ENCODE measurements at regions not wholly inside any gene's neighbourhood (a gene's known extent, or its start where the extent isn't known, plus 50 kb on each side); places are given as distances from the start of the nearest gene placed in this dataset.
"Not testable (repeated sequence)": the region's sequence is repeated elsewhere in the genome, so short reads cannot be mapped to it uniquely, and the experiment has no call there.

DNA sequence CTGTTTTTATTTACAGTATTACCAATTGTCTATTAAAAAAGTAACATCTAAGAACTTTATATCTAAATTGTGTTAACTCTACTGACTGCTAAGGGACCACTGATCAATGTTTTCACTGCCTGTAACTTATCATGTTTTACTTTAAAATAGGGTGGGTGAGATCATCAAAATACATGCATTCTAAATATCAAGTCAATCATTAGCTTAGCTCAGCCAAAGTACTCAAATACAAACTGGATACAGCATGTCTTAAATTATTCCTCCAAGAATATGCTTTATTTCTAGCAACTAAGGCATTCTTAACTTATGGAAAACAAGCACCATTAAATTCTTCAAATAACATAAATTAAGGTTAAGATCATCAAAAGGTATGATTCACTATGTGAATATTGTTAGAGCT is 638.7 kb upstream of the RGS18 start:
- DNase-seq, result no peak

DNA sequence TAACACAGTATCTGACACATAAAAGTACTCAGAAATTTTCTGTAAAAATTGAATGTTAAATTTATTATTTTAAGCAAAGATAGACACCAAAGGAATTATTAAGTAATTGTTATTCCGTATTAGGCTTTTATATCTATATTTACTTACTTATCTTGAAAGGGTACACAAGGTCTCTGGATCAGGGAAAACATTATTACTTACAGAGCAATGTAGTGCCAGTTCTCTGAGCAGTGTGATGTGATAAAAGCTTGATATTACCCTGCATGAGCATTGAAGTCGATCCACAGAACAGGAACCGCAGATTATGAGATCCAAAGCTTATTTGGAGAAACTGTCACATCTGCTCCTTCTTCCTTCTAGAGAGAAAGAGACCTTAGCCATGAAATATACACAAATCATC is 637.9 kb upstream of the RGS18 start:
- no peak for DNase-seq

DNA sequence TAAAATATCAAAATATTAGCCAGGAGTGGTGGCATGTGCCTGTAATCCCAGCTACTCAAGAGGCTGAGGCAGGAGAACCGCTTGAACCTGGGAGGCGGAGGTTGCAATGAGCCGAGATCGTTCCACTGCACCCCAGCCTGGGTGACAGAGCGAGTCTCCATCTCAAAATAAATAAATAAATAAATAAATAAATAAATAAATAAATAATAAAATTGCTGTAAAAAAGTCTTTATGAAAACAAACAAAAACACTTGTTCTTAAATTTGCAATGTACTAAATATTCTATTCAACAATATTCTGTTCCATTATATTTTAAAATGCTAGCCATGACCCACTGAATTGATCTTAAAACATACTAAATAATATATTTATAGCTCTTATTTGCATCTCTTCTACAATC is 632.3 kb upstream of the RGS18 start:
- DNase-seq, result not testable (repeated sequence)

DNA sequence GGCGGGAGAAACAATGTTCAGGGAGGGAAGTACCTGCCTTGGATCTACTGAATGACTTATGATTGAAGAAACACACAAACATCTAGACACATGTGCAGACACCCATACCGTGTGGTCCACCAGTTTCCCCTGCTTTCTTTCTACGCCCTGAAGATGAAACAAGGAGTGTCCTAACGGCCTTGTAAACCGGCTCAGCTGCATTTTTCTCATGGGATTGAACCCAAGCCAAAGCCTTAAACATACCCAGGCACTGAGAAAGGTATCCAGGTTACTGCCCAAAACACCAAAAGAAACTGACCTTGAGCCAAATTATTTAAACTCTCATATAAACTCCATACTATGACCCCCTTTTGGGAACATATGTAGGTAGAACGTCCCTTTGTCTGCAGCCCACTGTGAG is 630.0 kb upstream of the RGS18 start:
- DNase-seq, result no peak

DNA sequence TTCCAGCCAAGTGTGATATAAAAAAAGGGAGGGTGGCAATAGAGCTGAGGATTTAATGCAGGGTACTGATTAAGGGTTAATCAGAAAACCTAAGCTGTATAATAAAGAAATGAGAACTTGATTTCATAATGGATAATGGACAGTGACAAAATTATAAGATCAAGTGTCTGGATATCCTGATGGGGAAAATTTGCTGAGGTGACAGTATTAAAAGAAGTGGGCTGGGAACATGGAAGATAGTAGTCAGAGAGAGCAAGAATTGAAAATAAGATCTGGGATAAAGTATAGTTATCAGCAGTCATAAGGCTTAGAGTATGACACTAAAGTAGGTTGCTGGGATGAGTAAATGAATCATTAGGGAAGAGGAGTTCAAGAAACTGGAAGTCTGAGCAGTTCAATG is 627.3 kb upstream of the RGS18 start:
- DNase-seq, result no peak

DNA sequence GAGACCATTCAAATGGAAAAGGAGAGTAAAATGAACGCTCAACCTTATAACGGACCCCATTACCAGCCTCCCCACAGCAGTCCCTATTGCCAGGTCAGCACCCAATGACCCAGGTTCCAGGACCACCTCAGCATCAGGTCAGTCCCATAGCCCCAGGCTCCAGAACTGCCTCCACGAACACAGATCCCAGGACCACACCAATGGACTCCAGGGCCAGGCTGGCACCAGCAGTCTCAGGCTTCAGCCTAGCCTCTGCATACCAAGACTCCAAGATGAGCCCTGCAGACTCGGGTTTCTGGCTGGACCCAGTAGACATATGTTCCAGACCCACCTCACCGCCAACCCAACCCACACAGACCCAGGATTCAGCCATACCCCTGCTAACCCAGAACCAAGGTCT is 625.0 kb upstream of the RGS18 start:
- no peak for DNase-seq

DNA sequence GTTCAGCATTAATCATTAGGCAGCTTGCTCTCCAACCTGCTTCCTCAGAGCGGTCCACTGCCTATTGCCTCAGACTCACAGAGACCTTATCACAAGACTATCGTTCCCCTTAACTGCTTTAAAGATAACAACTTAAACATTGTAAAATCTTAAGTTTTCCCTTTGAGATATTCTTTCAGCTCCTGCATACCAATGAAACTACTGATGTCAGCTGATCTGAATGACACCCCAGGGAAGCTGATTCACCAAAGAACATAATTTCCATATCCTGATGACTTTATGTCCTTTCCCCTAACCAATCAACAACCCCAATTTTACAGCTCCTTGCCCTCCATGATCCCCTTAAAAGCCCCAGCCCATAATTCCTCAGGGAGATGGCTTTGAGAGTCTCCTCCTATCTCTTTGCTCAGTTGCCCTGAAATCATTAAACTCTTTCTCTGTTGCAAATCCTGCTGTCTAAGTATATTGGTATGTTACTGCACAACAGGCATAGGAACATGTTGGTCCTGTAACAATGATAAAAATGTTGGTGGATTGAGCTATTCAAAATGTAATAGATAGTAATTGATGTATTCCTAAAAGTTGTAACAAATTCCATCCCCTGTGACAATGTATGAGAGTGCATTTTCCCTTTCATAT is 621.4 kb upstream of the RGS18 start:
- no peak for DNase-seq

DNA sequence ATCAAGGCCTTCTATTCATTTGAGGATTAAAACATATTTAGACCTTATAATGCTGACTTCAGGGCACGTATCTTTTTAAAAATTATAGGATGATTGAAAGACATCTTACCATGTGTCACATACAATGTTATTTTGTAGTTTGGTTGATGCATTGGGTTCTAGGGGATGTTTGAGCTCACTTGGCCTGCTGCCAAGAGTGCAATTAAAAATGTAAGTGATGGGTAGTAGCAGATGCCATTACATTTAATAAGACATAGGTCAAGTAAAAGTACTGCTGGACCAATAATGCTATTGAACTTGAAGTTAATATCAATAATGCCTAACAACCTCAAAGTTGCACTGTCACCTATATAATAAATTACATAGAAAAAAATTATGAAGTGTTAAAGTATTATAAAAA is 616.5 kb upstream of the RGS18 start:
- no peak for DNase-seq

DNA sequence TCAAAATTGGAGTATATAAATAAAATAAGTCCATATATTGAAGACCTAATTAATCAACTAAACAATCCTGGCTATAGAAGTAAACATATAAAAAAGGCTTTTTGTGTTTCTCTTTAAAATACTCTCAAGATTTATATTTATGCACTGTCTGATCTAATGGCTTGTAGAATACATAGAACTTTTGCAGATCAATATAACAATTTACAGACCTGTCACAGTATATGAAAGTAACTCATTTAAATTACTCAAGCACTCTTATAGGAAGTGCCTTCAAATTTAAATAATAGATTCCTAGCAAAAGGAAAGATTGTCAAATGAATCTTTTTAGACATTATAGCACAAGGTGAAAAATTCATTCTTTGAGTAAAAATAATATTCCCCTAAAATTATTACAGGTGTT is 615.8 kb upstream of the RGS18 start:
- DNase-seq, result no peak

DNA sequence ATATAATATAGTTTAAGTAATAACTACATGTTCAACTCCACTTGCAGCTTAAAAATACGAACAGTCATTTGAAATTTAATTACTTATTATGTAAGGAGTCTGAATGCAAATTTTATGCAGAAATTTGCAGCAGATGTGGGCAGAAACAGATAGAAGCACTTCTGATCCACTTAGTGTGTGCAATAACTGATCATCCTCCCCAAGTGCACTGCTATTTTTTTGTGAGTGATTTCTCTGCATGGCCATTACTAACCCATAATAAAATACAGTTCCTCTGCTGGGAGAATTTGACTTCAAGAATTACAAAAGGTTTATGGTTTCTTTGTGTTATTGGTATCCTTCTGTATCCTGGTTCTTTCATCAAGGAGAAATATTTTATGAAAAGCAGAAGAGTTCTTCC is 611.5 kb upstream of the RGS18 start:
- no peak for DNase-seq

DNA sequence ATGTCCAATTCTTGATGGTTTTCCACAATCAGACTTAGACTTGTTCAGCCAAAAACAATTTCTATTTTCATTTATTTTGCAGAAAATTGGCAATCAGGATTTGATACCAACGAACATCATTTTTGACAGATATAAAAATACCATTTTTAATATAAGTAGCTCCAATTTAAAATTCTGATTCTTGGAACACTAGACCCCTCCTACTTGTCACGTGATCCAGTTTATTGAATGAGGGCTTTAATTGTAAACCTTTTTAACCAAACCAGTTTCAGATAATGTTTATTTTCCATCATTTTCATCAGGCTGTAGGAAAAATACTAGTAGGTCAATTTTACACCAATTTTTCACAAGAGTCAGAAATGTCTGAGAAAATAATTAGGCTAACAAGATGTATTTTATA is 607.2 kb upstream of the RGS18 start:
- DNase-seq, result no peak

DNA sequence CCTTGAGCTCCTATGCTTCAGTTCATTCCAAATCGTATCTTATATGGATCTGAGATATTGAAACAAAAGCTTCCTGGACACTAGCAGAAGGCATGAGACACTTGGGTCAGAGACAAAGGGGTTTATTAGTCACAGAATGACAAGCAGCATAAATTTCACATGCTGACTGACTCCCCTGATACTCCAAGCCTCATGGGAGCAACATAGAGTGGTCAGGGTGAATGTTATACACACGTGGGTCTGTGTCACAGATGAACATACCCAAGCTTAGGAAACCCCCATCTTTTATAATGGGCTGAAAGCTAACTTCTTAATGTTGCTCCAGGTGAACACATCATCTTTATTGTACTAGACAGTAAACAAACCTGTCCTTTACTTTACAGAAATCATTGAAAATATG is 599.9 kb upstream of the RGS18 start:
- no peak for DNase-seq

DNA sequence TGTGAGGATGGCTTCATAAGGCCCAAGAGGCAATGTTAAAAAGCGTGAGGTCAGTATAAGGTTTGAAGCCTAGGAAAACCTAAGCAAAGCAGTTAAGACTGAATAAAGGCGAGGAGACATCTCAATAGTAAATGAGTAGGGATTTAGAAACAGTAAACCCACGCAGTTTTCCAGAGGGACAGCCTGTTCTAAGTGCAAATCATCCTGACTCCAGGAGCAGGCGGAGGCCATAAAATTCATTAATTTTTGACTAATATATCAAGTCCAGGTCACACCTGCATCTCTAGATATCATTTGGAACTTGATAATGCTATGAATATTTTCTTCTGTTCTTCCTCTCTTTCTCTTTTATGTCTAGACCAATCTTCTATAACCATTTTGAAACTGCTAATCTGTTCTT is 597.0 kb upstream of the RGS18 start:
- no peak for DNase-seq

DNA sequence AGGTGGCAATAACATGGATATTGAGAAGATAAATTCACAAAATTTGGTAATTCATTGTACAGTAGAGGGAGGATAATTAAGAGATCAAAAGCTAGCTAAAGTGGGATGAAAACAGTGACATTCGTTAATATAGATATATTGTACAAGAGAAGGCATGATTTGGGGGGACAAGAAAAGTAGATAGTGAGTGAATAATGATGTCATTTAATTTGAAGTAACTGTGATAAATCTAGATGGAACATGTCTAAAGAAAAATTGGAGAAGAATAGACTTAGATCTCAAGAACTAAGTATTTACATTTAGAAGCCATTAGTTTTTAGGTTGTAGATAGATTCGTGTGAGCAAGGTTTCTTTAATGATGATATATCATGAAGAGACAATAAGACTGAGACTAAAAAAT is 594.0 kb upstream of the RGS18 start:
- no peak for DNase-seq

DNA sequence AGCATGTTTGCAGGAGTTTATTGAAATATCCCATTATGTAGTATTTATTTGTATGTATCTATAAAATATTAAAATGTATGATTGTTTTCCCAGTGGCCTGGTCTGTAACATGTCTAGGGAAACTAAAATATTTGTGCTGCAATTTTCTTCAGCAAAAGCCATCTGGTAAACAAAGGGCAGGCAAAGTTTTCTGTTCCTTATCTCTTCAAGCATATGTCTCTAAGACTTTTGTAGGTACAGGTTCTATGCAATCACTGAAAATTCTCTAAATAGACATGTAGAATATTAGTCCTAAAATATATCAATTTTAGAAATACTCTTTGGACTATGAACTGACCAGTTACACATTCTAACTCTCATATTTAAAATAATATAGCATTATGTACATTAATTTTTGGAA is 585.8 kb upstream of the RGS18 start:
- DNase-seq, result no peak

DNA sequence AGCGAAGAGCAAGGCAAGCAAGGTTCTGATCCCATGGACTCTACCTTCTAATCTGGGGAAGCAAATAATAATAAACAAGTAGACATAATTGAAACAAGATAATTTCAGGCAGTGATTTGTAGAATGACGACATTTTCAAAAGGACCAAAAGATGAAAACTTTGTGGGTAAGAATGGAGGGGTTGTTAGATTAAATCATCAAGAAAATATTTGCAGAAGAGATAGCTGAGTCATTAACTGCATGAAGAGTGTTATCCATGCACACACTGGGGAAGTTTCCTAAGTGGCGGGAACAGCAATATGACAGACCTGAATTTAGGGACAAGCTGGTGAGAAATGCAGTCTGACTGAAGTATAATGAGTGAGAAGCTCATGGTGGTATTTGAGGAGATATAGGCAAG is 583.1 kb upstream of the RGS18 start:
- peak; percentile 22 for DNase-seq

DNA sequence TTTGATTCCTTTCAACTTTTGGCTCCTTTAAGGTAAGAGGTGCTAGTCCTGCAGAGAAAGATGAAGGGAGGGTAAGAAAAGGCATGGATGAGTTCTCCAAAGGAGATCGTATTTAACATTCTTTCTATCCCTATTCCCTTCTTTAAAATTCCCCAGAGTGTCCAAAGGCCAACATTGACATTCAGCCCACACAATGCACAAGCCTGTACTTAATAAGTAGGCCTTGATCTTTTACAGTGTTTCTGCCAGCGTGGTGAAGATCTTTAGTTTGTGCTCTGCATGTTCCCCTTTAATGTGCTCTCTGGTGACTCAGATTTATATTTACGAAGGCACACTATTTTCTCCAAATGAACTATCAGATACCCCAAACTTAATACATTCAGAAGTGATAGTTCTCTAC is 582.5 kb upstream of the RGS18 start:
- DNase-seq, result no peak

DNA sequence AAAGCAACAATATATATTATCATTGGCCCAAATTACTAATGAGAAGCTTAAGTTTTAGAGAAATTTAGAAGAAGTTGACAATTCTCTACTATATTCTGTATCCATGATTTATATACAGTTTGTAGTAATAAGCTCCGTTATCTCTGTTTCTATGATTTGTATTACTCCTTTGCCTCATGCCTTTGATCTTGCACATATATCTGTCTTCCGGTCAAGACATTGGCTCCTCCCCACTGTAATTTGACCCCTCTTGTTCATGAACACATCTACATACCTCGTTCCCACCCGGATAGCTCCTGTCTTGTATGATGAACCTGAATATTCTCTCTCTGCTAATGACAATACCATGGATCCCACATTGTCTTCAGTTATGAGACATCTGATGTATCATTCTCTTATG is 581.0 kb upstream of the RGS18 start:
- no peak for DNase-seq

DNA sequence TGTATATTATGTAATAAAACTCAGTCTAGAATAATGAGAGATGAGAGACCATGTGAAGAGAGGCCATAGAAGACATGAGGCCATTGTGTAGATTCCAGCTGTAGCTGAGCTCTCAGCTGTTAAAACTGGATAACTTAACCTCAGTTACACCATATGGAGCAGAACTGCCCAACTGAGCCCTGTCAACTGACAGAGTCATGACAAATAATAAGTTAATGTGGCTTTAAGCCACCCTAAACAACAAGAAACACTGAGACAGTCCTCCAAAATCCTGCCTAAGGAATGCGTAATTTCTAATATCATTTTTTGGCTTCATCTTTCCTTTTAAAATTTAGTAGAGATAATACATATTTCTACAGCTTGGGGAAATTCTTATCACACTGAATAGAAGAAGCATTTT is 580.0 kb upstream of the RGS18 start:
- no peak for DNase-seq

DNA sequence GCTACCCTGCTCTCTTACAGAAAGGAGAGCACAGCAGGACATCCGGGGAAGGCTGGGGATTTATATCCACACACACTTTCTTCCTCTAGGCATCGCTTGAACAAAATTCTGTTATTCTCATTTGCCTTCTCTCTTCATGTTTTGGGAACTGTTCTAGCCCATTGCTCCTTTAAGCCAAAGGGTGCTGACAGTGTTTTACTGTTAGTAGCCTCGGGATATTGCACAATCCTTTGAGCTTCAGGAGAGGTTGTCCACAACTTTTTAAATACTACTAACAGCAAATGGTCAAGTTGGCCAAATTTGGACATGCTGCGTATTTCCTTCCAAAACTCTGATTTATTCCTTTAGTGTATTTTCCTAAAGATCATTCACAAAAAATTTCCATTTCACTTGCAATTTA is 579.2 kb upstream of the RGS18 start:
- DNase-seq, result no peak

DNA sequence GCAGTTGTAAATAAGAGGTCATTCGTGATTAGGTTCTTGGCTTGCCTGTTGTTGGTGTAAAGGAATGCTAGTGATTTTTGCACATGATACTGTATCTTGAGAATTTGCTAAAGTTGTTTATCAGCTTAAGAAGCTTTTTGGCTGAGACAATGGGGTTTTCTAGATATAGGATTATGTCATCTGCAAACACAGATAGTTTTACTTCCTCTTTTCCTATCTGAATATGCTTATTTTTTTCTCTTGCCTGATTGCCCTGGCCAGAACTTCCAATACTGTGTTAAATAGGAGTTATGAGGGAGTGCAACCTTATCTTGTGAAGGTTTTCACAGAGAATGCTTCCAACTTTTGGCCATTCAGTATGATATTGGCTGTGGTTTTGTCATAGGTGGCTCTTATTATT is 576.1 kb upstream of the RGS18 start:
- DNase-seq, result no peak

DNA sequence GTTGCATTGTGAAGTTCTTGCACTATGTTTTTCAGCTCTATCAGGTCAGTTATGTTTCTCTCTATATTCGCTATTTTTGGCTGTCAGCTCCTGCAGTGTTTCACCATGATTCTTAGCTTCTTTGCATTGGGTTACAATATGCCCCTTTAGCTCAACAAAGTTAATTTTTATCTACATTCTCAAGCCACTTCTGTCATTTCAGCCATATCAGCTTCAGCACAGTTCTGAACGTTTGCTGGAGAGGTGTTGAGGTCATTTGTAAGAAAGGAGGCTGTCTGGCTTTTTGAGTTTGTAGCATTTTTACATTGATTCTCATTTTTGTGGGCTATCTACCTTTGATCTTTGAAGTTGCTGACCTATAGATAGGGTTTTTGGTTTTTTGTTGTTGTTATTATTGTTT is 573.2 kb upstream of the RGS18 start:
- DNase-seq, result no peak

DNA sequence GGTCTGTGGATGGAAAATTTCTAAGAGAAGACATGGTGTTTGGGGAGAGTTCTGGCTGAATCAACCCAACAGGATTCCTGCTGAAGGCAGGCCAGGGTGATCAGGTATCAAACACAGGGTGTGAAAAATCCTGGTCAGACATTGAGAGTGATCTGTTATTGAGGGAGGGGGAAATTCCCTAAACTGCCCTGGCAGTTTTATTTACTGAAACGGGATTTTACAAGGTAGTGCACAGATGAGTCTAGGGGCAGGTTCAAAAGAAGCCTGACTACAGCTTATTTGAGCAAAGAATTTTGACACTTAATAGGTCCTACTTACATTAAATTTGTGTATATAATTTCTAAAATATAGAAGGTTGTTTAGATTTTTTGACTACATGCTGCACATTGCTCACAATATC is 569.4 kb upstream of the RGS18 start:
- no peak for DNase-seq

DNA sequence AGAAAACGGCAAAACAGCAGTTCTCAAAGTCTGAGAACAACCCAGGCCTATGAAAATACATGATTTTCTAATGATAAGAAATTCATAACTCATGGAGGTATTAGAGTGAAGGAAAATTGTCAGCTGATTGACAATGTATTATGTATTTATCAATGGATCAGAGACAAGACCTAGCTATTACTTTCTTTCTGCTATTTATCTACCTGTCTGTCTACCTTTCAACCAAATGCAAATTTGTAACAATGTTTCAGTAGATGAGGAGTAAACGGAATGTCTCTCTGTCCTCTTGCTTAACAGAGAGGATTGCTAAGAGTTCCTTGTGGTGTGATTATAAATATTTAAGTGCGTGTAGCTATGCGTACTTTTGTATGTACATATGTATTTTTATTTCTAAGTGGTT is 568.7 kb upstream of the RGS18 start:
- DNase-seq, result no peak

DNA sequence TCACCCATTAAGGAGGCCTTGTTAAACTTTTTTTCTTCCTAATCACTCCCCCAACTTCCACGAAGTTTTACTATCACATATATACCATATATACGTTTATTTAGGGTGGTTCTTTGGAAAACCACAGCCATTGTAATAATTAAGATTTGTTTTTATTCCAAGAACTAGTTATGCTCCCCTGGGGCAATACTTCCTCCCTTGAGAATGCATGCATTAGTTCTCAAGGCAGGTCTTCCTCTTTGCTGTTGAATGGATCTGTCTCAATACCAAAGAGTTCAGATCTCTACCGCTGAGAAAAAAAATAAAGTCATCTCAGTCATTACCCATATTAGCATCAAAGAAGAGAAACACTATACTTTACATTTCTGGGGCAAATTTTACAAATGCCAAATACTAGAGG is 567.7 kb upstream of the RGS18 start:
- no peak for DNase-seq

DNA sequence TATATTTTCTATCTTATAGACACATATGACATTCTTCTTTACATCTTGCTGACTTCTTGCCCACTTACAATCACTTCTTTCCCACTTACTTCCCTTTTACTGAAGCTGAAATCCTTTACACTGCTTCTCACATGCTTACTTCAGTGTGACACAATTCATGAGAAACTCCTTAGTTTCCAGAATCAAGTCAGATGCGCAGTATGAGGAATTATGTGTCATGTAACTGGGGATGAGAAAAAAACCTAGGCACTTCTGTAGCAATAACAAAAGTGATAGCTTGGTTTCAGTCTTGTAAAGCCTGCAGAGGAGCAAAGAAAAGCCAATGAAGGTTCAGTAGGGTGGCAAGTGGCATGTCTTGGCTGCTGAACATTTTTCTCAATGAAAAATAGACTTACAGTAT is 566.2 kb upstream of the RGS18 start:
- no peak for DNase-seq
